H1 (cell line): ENCODE measurements at regions not wholly inside any gene's neighbourhood (a gene's known extent, or its start where the extent isn't known, plus 50 kb on each side); places are given as distances from the start of the nearest gene placed in this dataset.

Experiments
- CTCF ChIA-PET: fragments of 300-600 bp; sonication (Branson Sonifier 250); formaldehyde crosslinking; loops from one replicate; lab custom pipeline; 2021; ENCODE audit not compliant: partially characterized antibody; lab: Charles Lee
- POLR2A ChIA-PET: fragments of 300-600 bp; sonication (Branson Sonifier 250); formaldehyde crosslinking; loops from one replicate; lab custom pipeline; 2021; ENCODE audit warnings: inconsistent platforms; ENCODE audit not compliant: partially characterized antibody; lab: Charles Lee
- DNase-seq, 2 experiments: peaks; one replicate each; pipeline versions ENCODE4 v3.0.0 to v3.0.0-alpha.2; 2010 to 2022; ENCODE audit warnings: low spot score in 2 of 2, low read depth in 1 of 2, mixed read lengths in 1 of 2
- FAIRE-seq: peaks from 2 replicates; lab custom pipeline; 2011; peaks lifted over from hg19 to GRCh38; lab: Jason Lieb, UNC
- H2AFZ ChIP-seq: 2 replicates; pipeline ENCODE4 v1.8.1; 2012; ENCODE audit warnings: low read length, inconsistent platforms
- H2AK5ac ChIP-seq: 2 replicates; pipeline ENCODE4 v1.6.1; 2013; ENCODE audit warnings: low read depth, low read length
- H2BK120ac ChIP-seq: replicated peaks from 2 replicates; pipeline ENCODE3; 2013; ENCODE audit warnings: low read depth, low read length, inconsistent platforms
- H2BK12ac ChIP-seq: 2 replicates; pipeline ENCODE4 v1.6.1; 2013; ENCODE audit warnings: low read depth, low read length
- H2BK15ac ChIP-seq: 2 replicates; pipeline ENCODE4 v1.6.1; 2013; ENCODE audit warnings: low read length
- H2BK20ac ChIP-seq: 2 replicates; pipeline ENCODE4 v1.6.1; 2013; ENCODE audit warnings: low read length
- H2BK5ac ChIP-seq: 2 replicates; pipeline ENCODE4 v1.6.1; 2013; ENCODE audit warnings: low read depth, low read length
- H3K14ac ChIP-seq: 2 replicates; pipeline ENCODE4 v1.6.1; 2013; ENCODE audit warnings: inconsistent platforms; ENCODE audit not compliant: insufficient read length
- H3K18ac ChIP-seq: 2 replicates; pipeline ENCODE4 v1.6.1; 2013; ENCODE audit warnings: low read length; ENCODE audit errors: extremely low read depth
- H3K23ac ChIP-seq: 2 replicates; pipeline ENCODE4 v1.6.1; 2013; ENCODE audit warnings: inconsistent platforms; ENCODE audit not compliant: insufficient read length
- H3K23me2 ChIP-seq: 2 replicates; pipeline ENCODE4 v1.6.1; 2013; ENCODE audit warnings: low read depth, low read length
- H3K27ac ChIP-seq: 2 replicates; pipeline ENCODE4 v1.6.1; 2011; ENCODE audit warnings: low read depth, low read length, inconsistent platforms
- H3K27me3 ChIP-seq, 4 experiments: replicated peaks in 1 of 4; 1 replicate in 1 of 4; 2 replicates in 3 of 4; pipeline versions ENCODE4 v1.6.1 to v1.8.1; 2011 to 2013; ENCODE audit warnings: low read length in 3 of 4, mild to moderate bottlenecking in 3 of 4, inconsistent platforms in 2 of 4, mixed read lengths in 2 of 4, moderate library complexity in 1 of 4; ENCODE audit not compliant: control insufficient read depth in 3 of 4, insufficient read depth in 3 of 4; ENCODE audit errors: extremely low read depth in 1 of 4
- H3K36me3 ChIP-seq, 4 experiments: 2 replicates each; pipeline versions ENCODE4 v1.6.1 to v1.8.1; 2011 to 2013; ENCODE audit warnings: mild to moderate bottlenecking in 4 of 4, low read length in 3 of 4, moderate library complexity in 2 of 4, control low read depth in 1 of 4, inconsistent platforms in 1 of 4; ENCODE audit not compliant: insufficient read depth in 4 of 4, control insufficient read depth in 2 of 4
- H3K4ac ChIP-seq: replicated peaks from 2 replicates; pipeline ENCODE3; 2013; ENCODE audit warnings: low read length, low read depth, mixed read lengths, inconsistent platforms; ENCODE audit not compliant: insufficient read length
- H3K4me1 ChIP-seq, 4 experiments: replicated peaks in 1 of 4; 1 replicate in 1 of 4; 2 replicates in 3 of 4; pipeline versions ENCODE4 v1.6.1 to v1.8.1; 2011 to 2013; ENCODE audit warnings: low read length in 3 of 4, inconsistent platforms in 2 of 4, mixed read lengths in 1 of 4; ENCODE audit not compliant: insufficient read depth in 4 of 4, control insufficient read depth in 3 of 4
- H3K4me2 ChIP-seq, 2 experiments: 2 replicates each; pipeline versions ENCODE4 v1.6.1 to v1.8.1; 2011 to 2013; ENCODE audit warnings: low read depth in 2 of 2, low read length in 2 of 2, control low read depth in 1 of 2, inconsistent platforms in 1 of 2, mild to moderate bottlenecking in 1 of 2; ENCODE audit not compliant: insufficient read depth in 1 of 2
- H3K4me3 ChIP-seq, 4 experiments: fragments of 200-600, 300-600 bp in 1 of 4; sonication (generic), shearing (Covaris generic), sonication (Bioruptor Twin) in 1 of 4; 2 replicates each; pipeline versions ENCODE4 v1.5.1 to v1.8.1; 2011 to 2016; ENCODE audit warnings: low read length in 4 of 4, low read depth in 3 of 4, control low read depth in 2 of 4, inconsistent platforms in 2 of 4, mild to moderate bottlenecking in 2 of 4, mixed read lengths in 1 of 4, moderate library complexity in 1 of 4; ENCODE audit not compliant: insufficient read depth in 2 of 4; ENCODE audit errors: extremely low read depth in 1 of 4
- H3K56ac ChIP-seq: replicated peaks from 2 replicates; pipeline ENCODE3; 2013; ENCODE audit warnings: low read depth, mild to moderate bottlenecking, mixed read lengths, low read length, inconsistent platforms; ENCODE audit not compliant: insufficient read length
- H3K79me1 ChIP-seq: 2 replicates; pipeline ENCODE4 v1.6.1; 2013; ENCODE audit warnings: low read depth, low read length, control low read depth
- H3K79me2 ChIP-seq, 2 experiments: 2 replicates each; pipeline versions ENCODE4 v1.6.1 to v1.8.1; 2012 to 2013; ENCODE audit warnings: low read length in 2 of 2, mild to moderate bottlenecking in 2 of 2, inconsistent platforms in 1 of 2; ENCODE audit not compliant: insufficient read depth in 2 of 2, control insufficient read depth in 1 of 2
- H3K9ac ChIP-seq, 4 experiments: replicated peaks in 1 of 4; 1 replicate in 1 of 4; 2 replicates in 3 of 4; pipeline versions ENCODE4 v1.6.1 to v1.8.1; 2011 to 2013; ENCODE audit warnings: low read depth in 3 of 4, low read length in 3 of 4, control low read depth in 2 of 4, mild to moderate bottlenecking in 2 of 4, moderate library complexity in 2 of 4, inconsistent platforms in 1 of 4; ENCODE audit errors: extremely low read depth in 1 of 4
- H3K9me3 ChIP-seq, 2 experiments: 2 replicates each; pipeline versions ENCODE4 v1.6.1 to v1.8.1; 2012 to 2013; ENCODE audit warnings: mild to moderate bottlenecking in 2 of 2, moderate library complexity in 2 of 2, control low read depth in 1 of 2, inconsistent platforms in 1 of 2, low read depth in 1 of 2, low read length in 1 of 2, mixed read lengths in 1 of 2; ENCODE audit not compliant: insufficient read depth in 2 of 2
- H4K20me1 ChIP-seq, 2 experiments: replicated peaks in 1 of 2; 2 replicates each; pipeline versions ENCODE3 to v1.8.1; 2011 to 2013; ENCODE audit warnings: inconsistent platforms in 2 of 2, low read length in 2 of 2, mild to moderate bottlenecking in 1 of 2; ENCODE audit not compliant: insufficient read depth in 2 of 2, control insufficient read depth in 1 of 2
- H4K5ac ChIP-seq: 2 replicates; pipeline ENCODE4 v1.6.1; 2013; ENCODE audit warnings: low read length, low read depth, mixed read lengths, inconsistent platforms; ENCODE audit not compliant: insufficient read length
- H4K8ac ChIP-seq: 2 replicates; pipeline ENCODE4 v1.8.0; 2013; ENCODE audit warnings: mild to moderate bottlenecking, moderate library complexity, low read length, inconsistent platforms; ENCODE audit not compliant: insufficient read depth; ENCODE audit errors: extremely low read depth
- H4K91ac ChIP-seq: replicated peaks from 2 replicates; pipeline ENCODE3; 2013; ENCODE audit warnings: low read length, mixed read lengths, inconsistent platforms; ENCODE audit not compliant: insufficient read length
- CHD2 ChIP-seq: IDR thresholded peaks from 2 replicates; pipeline ENCODE4 v1.6.1; 2012; ENCODE audit warnings: low read length, improper control_type of control experiment
- CTBP2 ChIP-seq: IDR thresholded peaks from 2 replicates; pipeline ENCODE4 v1.7.0; 2011; ENCODE audit warnings: borderline replicate concordance, mild to moderate bottlenecking, moderate library complexity, mixed read lengths, low read length; ENCODE audit not compliant: insufficient read depth, insufficient read length
- FOSL1 ChIP-seq: IDR thresholded peaks from 2 replicates; pipeline ENCODE4 v1.6.1; 2011; ENCODE audit warnings: mild to moderate bottlenecking, low read depth, low read length, moderate library complexity; ENCODE audit not compliant: insufficient read depth
- RAD21 ChIP-seq, 2 experiments: IDR thresholded peaks in 1 of 2; conservative IDR thresholded peaks in 1 of 2; 2 replicates each; pipeline ENCODE4 v1.6.1; 2011; ENCODE audit warnings: low read depth in 2 of 2, low read length in 2 of 2, improper control_type of control experiment in 1 of 2, inconsistent platforms in 1 of 2, mild to moderate bottlenecking in 1 of 2, moderate library complexity in 1 of 2
- RBBP5 ChIP-seq: IDR thresholded peaks from 2 replicates; pipeline ENCODE4 v1.7.1; 2012; ENCODE audit warnings: low read depth, mild to moderate bottlenecking, inconsistent platforms, low read length, moderate library complexity, borderline replicate concordance
- RFX5 ChIP-seq: IDR thresholded peaks from 2 replicates; pipeline ENCODE4 v1.6.1; 2011; ENCODE audit warnings: low read depth, low read length, improper control_type of control experiment, borderline replicate concordance
- SIRT6 ChIP-seq: IDR thresholded peaks from one replicate; pipeline ENCODE4 v1.7.1; 2012; ENCODE audit warnings: low read length, inconsistent platforms
- SIX5 ChIP-seq: IDR thresholded peaks from 2 replicates; pipeline ENCODE4 v1.6.1; 2011; ENCODE audit warnings: mild to moderate bottlenecking, low read depth, low read length
- TAF7 ChIP-seq: optimal IDR thresholded peaks from 2 replicates; pipeline ENCODE3; 2011; ENCODE audit warnings: low read depth, mild to moderate bottlenecking, inconsistent platforms, low read length, moderate library complexity, borderline replicate concordance
- TEAD4 ChIP-seq: IDR thresholded peaks from 2 replicates; pipeline ENCODE4 v1.6.1; 2012; ENCODE audit warnings: low read depth, low read length, inconsistent platforms, mixed read lengths
- ZNF274 ChIP-seq: IDR thresholded peaks from 2 replicates; pipeline ENCODE4 v1.7.0; 2012; ENCODE audit warnings: low read length, borderline replicate concordance; ENCODE audit errors: extremely low read depth
- WGBS, 2 experiments: shearing (Covaris generic) in 1 of 2; methylation state at CpG; one replicate each; pipeline versions ENCODE4 v1.1.6 to v1.1.7; 2013 to 2015; ENCODE audit warnings: low lambda C conversion rate in 2 of 2, mixed read lengths in 2 of 2, inconsistent platforms in 1 of 2, low coverage in 1 of 2, missing lambda C conversion rate in 1 of 2; ENCODE audit not compliant: insufficient replicate concordance in 2 of 2, insufficient coverage in 1 of 2, insufficient read length in 1 of 2; ENCODE audit errors: extremely low coverage in 1 of 2, missing lambda C conversion rate in 1 of 2; 5-methylcytosine and 5-hydroxymethylcytosine counted together

GRCh38 chr12:19783547-19784444 lies 344.5 kb downstream of the AEBP2 start:
- H4K8ac ChIP-seq, result peak overlapping the region; percentile 59
- H3K14ac ChIP-seq, result no peak overlapping the region
- H3K9ac ChIP-seq, result no peak overlapping the region
- H4K20me1 ChIP-seq, result no peaks in the 10 kb centered on the region
- peak overlapping the region; percentile 35 for H3K4ac ChIP-seq
- ChIA-PET POLR2A (interaction anchor here (0.6 kb wide), 1 partner anchor 882 kb away, joined by 3 read pairs; no protein-coding TSS in a partner anchor), CTCF (interaction anchor here (1.3 kb wide), 1 partner anchor 150 kb away, joined by 4 read pairs; no protein-coding TSS in a partner anchor)
- peak overlapping the region; percentile 18; the same call in 1 of the 2 replicates for H2AFZ ChIP-seq
- peak overlapping the region in 1 of 4 experiments; percentile 19; a peak in 1 of 8 replicates for H3K4me3 ChIP-seq
- 80% methylated on average over 26 of the region's 29 CpGs; no CpG with 5 or more reads in 1 of the 2 experiments for WGBS, 2 experiments
- H3K27ac ChIP-seq, result no peak overlapping the region; the same call in 1 of the 2 replicates
- no peak overlapping the region; the same call in 1 of the 2 replicates for H2BK15ac ChIP-seq
- H3K36me3 ChIP-seq, result no peaks in the 10 kb centered on the region
- H3K27me3 ChIP-seq, result no peaks in the 10 kb centered on the region
- no peaks in the 10 kb centered on the region for H3K9me3 ChIP-seq
- H3K18ac ChIP-seq, result peak overlapping the region; percentile 71
- DNase-seq (no peak), FAIRE-seq (no peak)
- 0 out of 2 replicates have a peak overlapping the region, but pooled peaks have one; percentile 24 for H2BK5ac ChIP-seq
- H3K4me1 ChIP-seq, result peaks cover 0 to 5% (median under 1%) of the 10 kb centered on the region in 4 experiments; a peak in 1 of 7 replicates
- no peaks in the 10 kb centered on the region for H3K79me2 ChIP-seq
- peak overlapping the region; percentile 45 for H4K91ac ChIP-seq
- H3K79me1 ChIP-seq, result no peaks in the 10 kb centered on the region
- no peak overlapping the region for H3K23ac ChIP-seq
- H2AK5ac ChIP-seq, result no peak overlapping the region
- peak overlapping the region; percentile 18 to 44; a peak in 3 of 4 replicates for H3K4me2 ChIP-seq
- H2BK20ac ChIP-seq, result no peak overlapping the region
- no peak overlapping the region for H2BK120ac ChIP-seq
- 0 out of 2 replicates have a peak overlapping the region, but pooled peaks have one; percentile 50 for H2BK12ac ChIP-seq
- no peak overlapping the region for H3K56ac ChIP-seq
- H4K5ac ChIP-seq, result no peak overlapping the region
- no peaks in the 10 kb centered on the region for H3K23me2 ChIP-seq
- 0 out of 2 replicates have a peak, but pooled peaks have one; percentile 66 for TF ChIP-seq RBBP5
- no peak for TF ChIP-seq SIRT6
- no peak for TF ChIP-seq RAD21 (IDR thresholded peaks at IDR 0.05 in 1 of 2, conservative IDR thresholded peaks at IDR 0.05 in 1 of 2; ENCODE audit: low read depth in 2 of 2, low read length in 2 of 2)
- no peak for TF ChIP-seq ZNF274
- no peak for TF ChIP-seq RFX5
- no peak for TF ChIP-seq CTBP2
- TF ChIP-seq TAF7, result no peak
- TF ChIP-seq SIX5, result no peak
- TF ChIP-seq FOSL1, result no peak
- no peak for TF ChIP-seq CHD2
- TF ChIP-seq TEAD4, result no peak
